GM23248 (cell line): ENCODE measurements at regions not wholly inside any gene's neighbourhood (a gene's known extent, or its start where the extent isn't known, plus 50 kb on each side); places are given as distances from the start of the nearest gene placed in this dataset.

ENCODE experiments used
- EZH2 ChIP-seq: fragments of 200-600 bp; sonication (generic); IDR thresholded peaks from 2 replicates; pipeline ENCODE4 v1.6.1; 2018; ENCODE audit warnings: antibody characterized with exemption, mild to moderate bottlenecking; ENCODE audit not compliant: insufficient read depth, poor library complexity, severe bottlenecking
- EZH2phosphoT487 ChIP-seq: fragments of 200-600 bp; sonication (generic); IDR thresholded peaks from 2 replicates; pipeline ENCODE4 v1.6.1; 2018; ENCODE audit warnings: antibody characterized with exemption, moderate library complexity, mild to moderate bottlenecking, low read depth; ENCODE audit not compliant: insufficient read depth

GRCh38 chr11:97309291-97309690 lies 919.5 kb downstream of the JRKL start:
- no peak for TF ChIP-seq EZH2
- TF ChIP-seq EZH2phosphoT487, result no peak
